HUDEP-2 (cell line): ENCODE measurements at regions not wholly inside any gene's neighbourhood (a gene's known extent, or its start where the extent isn't known, plus 50 kb on each side); places are given as distances from the start of the nearest gene placed in this dataset.
A peak's percentile ranks its signal among the peaks of the same experiment; 100 is the strongest.

Source experiments
- DNase-seq, 76 experiments: peaks; one replicate each; lab custom pipeline; 2025; ENCODE audit not compliant: unreplicated experiment in 76 of 76; lab: John Stamatoyannopoulos, UW

GRCh38 chr3:24595796-24596195 lies 101.1 kb upstream of the THRB start:
- DNase-seq: no peak

GRCh38 chr3:24596626-24597025 lies 102.0 kb upstream of the THRB start:
- no peak for DNase-seq

- DNase-seq: no peak
Measured at GRCh38 chr3:24598695-24599470, 104.2 kb upstream of the THRB start.

- no peak for DNase-seq
Measured at GRCh38 chr3:24601066-24601939, 106.7 kb upstream of the THRB start.

- no peak for DNase-seq
Measured at GRCh38 chr3:24604215-24604614, 109.6 kb upstream of the THRB start.

- no peak for DNase-seq
Measured at GRCh38 chr3:24605511-24606028, 110.9 kb upstream of the THRB start.

- no peak for DNase-seq
Measured at GRCh38 chr3:24607281-24607680, 112.6 kb upstream of the THRB start.

GRCh38 chr3:24608701-24609390 lies 114.2 kb upstream of the THRB start:
- no peak for DNase-seq

GRCh38 chr3:24614359-24614758 lies 119.7 kb upstream of the THRB start:
- DNase-seq: no peak

GRCh38 chr3:24615177-24615576 lies 120.5 kb upstream of the THRB start:
- no peak for DNase-seq

- peak in 1 of 76 experiments; percentile 1 for DNase-seq
Measured at GRCh38 chr3:24616110-24616829, 121.6 kb upstream of the THRB start.

- no peak for DNase-seq
Measured at GRCh38 chr3:24622138-24622537, 127.5 kb upstream of the THRB start.

GRCh38 chr3:24622696-24623225 lies 128.1 kb upstream of the THRB start:
- DNase-seq: no peak

- no peak for DNase-seq
Measured at GRCh38 chr3:24623657-24624056, 129.0 kb upstream of the THRB start.

GRCh38 chr3:24624938-24625681 lies 130.5 kb upstream of the THRB start:
- DNase-seq: no peak

- no peak for DNase-seq
Measured at GRCh38 chr3:24628523-24629258, 134.0 kb upstream of the THRB start.

GRCh38 chr3:24631481-24631880 lies 136.8 kb upstream of the THRB start:
- DNase-seq: no peak

- DNase-seq: no peak
Measured at GRCh38 chr3:24639061-24639460, 144.4 kb upstream of the THRB start.
